Kasumi-1 (cell line): ENCODE measurements at regions not wholly inside any gene's neighbourhood (a gene's known extent, or its start where the extent isn't known, plus 50 kb on each side); places are given as distances from the start of the nearest gene placed in this dataset.
"Not testable (repeated sequence)": the region's sequence is repeated elsewhere in the genome, so short reads cannot be mapped to it uniquely, and the experiment has no call there.

Experiments used
- DNase-seq, 2 experiments: peaks; one replicate each; lab custom pipeline; 2025; lab: John Stamatoyannopoulos, UW

DNA sequence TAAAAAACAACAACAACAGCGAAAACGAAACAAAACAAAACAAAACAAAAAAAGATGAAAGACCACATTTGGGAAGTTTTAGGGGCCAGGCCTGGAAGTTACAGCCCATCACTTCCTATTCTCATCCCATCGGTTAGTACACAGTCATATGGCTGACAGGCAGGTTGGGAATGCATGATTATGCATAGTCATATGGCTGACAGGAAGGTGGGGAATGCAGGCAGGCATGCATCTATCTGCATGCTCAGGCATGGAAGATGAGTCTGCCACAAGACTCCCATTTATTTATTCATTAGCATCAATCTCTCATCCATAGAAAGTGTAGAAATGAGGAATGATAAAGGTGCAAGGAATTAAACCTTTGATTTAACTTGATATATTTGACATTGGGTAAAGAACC, 325.3 kb upstream of the MEX3C start:
- DNase-seq, result no peak

DNA sequence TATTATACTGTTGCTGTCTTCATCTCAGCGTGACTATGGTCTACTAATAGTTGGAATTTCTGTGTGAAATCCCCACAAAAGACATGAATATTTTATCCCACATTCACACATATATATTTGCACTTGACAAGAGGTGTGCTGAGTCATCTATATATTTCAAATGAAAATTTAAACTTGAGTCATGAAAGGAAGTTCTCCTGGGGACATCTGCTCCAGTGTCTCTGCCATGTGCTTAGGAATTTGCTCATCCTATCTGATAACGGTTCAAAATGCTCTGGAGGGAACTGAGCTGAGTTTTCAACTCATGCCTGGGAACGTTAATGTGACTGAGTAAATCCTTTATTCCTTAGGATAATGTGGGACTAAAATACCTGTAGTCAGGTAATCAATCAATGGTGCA, 326.2 kb upstream of the MEX3C start:
- DNase-seq, result no peak

- DNase-seq, result no peak
Observed at GRCh38 chr18:51525453-51526225, 328.2 kb upstream of the MEX3C start.

DNA sequence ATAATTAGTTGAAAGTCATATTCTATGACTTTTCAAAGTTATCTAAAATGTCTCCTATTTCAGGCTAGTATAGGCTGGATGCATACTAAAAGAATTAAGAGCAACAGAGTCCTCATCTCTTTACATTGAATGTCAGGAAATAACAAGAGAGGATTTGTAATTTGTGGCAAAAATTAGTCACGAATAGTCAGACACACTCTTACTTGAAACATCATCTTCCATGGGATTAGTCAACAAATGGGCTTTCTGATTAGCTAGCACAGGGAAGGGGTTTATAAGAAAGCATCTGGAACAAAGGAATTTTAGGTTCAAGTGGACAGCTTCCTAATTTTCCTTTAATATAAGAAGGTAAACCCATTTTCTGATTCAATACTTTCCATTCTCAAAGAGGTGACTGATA, 330.3 kb upstream of the MEX3C start:
- DNase-seq, result no peak

DNA sequence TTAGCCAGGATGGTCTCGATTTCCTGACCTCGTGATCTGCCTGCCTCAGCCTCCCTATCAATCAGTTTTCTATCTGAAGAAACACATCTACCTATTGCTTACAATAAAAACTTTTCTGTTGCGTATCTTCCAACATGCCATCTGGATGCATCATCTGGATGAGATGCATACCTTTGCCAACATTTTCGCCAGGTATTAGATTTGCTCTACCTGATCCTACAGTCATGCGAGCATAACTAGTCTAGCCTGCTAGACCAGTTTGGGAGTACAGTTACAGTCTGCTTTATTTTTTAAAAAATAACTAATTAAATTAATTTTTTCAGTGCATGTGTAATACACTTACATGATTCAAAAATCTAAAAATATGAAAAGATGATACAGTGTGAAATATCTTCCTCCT, 334.0 kb upstream of the MEX3C start:
- no peak for DNase-seq

GRCh38 chr18:51537487-51537886, 340.0 kb upstream of the MEX3C start:
- no peak for DNase-seq

DNA sequence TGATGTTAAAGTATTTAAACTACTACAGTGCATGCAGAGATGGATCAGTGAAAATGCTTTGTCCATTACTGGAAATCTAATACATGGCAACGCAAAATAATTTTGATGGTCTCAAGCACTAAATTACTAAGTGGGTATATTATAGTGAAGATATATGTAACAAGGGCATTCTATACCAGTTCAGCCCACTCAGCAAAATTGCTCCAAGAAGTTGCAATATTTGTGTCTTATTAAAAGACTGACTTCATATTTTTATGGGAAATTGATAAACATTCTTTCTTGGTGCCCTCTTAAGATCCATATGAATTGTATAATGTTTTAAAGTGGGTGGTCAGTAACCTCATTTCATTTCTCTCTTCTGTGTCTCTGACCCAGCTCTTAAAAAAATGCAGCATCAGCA, 343.1 kb upstream of the MEX3C start:
- no peak for DNase-seq

DNA sequence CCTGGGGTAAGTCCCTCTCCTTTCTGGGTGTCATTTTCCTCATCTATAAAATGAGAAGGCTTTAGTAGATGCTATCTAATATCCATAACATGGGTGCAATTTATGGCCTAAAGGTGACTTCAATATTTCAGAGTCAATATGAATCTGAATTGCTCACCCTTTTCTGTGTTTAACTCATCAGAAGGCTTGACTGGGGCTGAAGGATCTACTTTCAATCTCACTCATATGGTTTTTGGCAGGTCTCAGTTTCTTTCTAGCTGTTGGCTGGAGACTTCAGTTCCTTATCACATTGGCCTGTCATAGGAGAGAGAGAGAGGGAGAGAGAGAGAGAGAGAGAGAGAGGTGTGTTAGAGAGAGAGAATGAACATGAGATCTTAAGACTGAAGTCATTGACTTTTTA, 343.7 kb upstream of the MEX3C start:
- DNase-seq, result no peak

DNA sequence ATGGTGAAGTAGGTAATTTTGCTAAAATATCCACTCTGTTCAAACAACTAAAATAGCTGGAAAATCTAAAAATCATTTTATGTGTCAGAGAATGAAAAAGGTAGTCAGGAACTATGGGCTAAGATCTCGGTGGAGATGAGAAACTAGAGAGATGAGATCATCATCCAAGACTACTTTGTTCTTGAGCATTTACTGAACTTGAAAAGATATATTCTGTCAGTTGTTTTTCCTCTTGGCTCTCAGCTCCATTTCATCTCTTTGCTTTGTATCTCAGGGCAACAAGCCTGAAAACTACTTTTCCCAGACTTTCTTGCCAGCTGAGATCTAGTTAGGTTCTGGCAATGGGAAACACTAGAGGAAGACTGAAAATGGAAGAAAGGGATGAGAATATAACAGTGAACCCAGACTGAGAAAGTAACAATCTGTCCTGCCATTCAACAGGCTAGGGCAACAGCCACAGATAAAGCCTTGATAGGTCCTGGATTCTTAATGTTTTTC, 346.2 kb upstream of the MEX3C start:
- DNase-seq, result no peak

DNA sequence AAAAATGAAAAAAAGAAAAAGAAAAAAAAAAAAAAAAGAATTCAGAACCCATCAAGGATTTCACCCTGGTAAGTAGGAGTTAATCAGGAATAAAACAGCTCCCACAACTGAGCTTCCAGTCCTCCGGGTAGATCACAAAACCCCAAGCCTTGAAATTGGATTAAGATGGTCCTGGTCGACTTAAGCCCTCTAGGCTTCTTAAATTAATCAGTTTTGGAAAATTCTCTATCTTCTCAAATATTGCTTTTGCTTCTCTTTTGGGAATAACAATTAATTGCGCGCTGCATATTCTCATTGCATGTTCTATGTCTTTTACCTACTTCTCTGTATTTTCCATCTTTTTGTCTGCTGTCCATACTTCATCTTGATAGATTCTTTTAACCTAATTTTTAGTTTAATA, 348.0 kb upstream of the MEX3C start:
- no peak for DNase-seq

DNA sequence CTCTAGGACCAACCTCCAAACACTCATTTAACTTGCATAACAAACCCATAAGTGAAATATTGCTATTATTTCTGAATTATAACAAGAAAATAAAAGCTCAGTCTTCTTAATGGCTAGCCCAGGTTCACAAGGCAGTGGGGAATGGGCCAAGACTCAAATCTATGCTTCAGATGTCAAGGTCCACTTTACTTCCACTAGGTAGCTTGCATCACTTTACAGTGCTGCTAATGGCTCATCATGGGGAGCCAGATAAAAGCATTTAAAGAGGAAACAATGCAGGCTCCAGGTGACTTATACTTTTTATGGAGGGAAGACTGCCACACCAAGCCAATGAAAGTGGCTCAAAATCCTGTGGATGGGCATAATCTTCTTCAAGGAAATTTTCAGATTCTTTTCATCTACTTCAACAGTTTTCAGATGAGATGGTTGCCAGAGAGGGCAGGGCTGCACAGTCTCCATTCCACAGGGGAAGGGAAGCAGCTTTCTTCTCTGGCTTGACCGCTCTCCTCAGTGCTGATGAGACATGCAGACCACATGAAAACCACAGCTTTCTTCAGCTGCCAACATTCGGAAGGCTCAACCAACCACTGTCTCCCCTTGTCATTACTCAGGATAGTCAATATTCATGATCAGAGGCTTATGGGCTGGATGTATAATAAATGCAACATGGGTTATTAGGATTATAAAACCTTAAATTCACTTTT, 361.9 kb upstream of the MEX3C start:
- DNase-seq, result no peak

DNA sequence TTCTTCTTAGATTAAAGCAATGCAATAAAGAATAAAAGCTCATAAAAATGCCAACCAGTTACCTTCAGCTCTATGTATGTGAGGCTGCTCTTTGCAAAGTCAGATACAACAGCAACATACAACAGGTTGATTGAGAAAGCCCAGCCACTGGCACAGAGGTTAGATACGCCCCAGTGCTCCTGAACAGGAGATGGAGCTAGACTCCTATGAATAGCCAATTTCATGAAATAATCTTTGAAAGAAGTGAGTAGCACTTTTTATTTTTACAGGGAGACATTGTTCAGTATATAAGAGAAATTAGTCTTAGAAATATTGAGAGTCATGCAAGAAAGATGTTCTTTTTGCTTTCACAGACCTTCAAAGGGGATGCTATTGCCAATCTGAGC, 362.4 kb upstream of the MEX3C start:
- no peak for DNase-seq

GRCh38 chr18:51561821-51562220, 364.3 kb upstream of the MEX3C start:
- DNase-seq, result no peak

DNA sequence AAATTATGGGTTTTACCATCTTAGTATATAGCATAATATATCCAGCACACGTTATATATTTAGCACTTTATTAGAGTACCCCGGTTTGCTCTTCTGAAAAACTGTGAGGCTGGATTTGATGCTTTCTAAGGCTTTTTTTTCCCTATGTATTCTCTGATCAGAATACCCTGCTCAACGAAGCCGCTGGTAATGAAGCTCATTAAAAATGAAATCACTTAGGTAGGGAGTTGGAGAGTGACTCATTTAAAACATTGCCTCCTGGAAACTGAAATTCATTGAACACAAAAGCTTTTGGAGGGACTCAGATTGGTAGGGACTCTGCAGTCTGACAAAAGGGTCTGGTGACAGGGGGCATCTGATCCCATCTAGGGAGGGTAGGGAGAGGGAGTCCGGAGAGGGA, 365.4 kb upstream of the MEX3C start:
- no peak for DNase-seq

DNA sequence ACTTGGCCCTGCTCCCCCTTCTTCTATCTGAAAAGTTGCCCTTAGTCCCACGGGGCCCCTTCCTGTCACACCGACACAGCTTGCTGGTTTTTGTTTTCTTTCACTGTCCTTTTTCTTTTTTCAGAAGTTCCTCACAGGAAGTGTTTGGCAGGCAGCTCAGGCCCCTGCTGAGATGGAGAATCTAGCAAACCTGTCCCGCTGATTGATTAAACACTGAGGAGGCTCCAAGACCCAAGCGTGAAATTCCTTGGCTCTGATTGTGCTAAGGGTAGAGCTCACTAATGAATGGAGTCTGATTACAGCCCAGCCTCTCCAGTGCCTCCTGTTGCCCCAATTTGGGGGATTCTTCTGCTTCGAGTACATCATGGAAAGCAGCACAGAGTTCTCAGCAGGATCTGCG, 365.9 kb upstream of the MEX3C start:
- DNase-seq, result no peak

DNA sequence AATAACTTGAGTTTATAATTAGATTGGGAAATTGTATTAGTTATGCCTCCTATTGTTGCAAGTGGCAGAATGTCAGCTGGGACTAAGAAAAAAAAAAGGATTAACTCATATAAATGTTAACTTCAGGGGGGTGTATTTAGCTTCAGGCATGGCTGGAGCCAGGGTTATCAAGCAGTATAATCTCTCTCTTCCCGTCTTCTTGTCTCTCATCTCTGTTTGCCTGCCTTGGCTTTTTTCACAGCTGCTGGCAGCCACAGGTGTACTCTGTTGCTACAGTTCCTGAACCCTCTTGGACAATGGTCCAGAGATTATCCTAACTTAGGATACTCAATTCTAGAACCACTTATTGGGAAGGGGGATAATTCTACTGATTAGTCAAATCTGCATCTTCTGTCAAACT, 370.7 kb upstream of the MEX3C start:
- DNase-seq, result no peak

DNA sequence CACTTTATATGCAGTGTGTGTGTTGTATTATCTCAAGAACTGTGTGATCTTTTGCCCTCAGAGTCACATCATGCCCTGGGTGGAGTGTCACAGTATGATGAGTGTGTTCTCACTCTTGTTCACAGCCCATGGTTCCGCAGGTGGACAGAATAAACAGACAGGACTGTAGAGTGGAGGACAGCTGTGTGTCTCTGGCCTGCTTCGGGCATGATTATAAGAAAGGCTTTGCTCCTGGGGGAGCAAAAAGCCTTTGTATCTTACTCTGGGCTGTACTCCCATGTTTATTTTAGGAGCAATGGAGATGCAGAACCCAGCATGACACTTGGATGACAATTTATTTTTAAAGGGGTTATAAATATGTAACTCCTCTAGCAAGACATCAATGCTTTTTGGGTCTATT, 371.7 kb upstream of the MEX3C start:
- no peak for DNase-seq

GRCh38 chr18:51569561-51569960, 372.1 kb upstream of the MEX3C start:
- no peak for DNase-seq

DNA sequence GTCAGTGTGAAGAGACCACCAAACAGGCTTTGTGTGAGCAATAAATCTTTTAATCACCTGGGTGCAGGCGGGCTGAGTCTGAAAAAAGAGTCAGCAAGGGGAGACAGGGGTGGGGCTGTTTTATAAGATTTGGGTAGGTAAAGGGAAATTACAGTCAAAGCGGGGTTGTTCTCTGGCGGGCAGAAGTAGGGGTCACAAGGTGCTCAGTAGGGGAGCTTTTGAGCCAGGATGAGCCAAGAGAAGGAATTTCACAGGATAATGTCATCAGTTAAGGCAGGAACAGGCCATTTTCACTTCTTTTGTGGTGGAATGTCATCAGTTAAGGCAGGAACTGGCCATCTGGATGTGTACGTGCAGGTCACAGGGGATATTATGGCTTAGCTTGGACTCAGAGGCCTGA, 372.6 kb upstream of the MEX3C start:
- not testable (repeated sequence) for DNase-seq

DNA sequence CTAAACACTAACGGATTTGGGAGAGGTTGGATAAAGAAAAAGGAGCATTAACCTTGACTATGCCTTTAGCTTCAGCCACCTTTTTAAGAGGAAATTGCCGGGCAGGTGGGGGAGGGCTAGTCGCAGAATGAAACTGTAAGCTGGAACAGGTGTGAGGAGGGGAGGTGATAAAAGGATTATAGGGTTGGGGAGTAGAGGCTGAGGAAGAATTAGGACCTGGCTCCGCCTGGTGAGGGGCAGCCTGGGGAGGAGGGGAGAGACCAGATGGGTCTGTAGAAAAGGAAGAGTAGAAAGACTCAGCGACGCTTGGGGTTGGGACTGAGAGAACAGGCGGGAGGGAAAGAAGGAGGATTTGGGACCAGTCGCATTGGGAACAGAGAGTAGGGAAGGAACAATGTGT, 376.4 kb upstream of the MEX3C start:
- not testable (repeated sequence) for DNase-seq

DNA sequence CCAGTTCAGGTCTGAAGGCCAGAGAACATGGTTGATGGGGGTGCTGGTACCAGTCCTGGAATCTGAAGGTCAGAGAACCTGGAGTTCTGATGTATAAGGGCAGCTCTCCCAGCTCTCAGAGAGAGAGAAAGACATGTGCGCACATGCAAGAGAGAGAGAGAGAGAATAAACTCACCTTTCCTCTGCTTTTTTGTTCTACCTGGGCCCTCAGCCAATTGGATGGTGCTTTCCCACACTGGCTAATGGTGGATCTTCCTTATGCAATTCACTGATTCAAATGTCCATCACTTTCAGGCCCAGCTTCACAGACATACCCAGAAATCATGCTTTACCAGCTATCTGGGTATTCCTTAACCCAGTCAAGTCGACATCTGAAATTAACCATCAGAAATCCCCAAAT, 377.7 kb upstream of the MEX3C start:
- no peak for DNase-seq

DNA sequence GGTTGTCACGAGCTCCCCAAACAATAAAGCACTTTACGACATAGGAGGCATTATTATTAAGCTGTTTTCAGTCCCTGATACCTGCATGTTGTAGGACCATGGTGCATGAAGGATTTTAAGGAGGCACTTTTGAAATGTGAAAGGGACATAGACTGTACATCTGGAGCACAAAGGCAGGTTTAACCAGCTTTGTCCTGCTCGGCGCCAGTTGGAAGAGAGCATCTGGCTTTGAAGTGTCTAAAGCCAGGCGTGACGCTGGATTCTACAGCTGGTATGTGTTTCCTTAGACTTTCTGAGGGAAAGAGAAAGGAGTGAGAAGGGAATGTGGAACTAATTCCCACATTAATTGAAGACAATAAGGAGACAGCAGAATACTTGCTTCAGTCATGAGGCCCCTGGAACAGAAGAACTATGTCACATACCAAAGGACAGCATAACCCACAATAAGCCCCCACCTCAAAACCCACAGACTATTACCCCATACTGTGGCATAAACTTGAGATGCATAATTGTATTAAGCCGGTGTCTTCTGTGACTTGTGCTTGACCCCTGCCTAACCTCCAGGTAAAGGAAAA, 381.0 kb upstream of the MEX3C start:
- no peak for DNase-seq

- DNase-seq, result no peak
Observed at GRCh38 chr18:51580580-51580979, 383.1 kb upstream of the MEX3C start.
